LHCN-M2 (cell line): ENCODE measurements at regions not wholly inside any gene's neighbourhood (a gene's known extent, or its start where the extent isn't known, plus 50 kb on each side); places are given as distances from the start of the nearest gene placed in this dataset.
A peak's percentile ranks its signal among the peaks of the same experiment; 100 is the strongest.

ENCODE experiments used
- DNase-seq: peaks from one replicate; pipeline ENCODE4 v3.0.0-alpha.2; 2012; ENCODE audit warnings: low read depth

- no peak for DNase-seq
These were observed 155.0 kb upstream of the ANK2 start for GRCh38 chr4:112894480-112894879.

GRCh38 chr4:112894951-112895350 is 154.5 kb upstream of the ANK2 start:
- no peak for DNase-seq

DNA sequence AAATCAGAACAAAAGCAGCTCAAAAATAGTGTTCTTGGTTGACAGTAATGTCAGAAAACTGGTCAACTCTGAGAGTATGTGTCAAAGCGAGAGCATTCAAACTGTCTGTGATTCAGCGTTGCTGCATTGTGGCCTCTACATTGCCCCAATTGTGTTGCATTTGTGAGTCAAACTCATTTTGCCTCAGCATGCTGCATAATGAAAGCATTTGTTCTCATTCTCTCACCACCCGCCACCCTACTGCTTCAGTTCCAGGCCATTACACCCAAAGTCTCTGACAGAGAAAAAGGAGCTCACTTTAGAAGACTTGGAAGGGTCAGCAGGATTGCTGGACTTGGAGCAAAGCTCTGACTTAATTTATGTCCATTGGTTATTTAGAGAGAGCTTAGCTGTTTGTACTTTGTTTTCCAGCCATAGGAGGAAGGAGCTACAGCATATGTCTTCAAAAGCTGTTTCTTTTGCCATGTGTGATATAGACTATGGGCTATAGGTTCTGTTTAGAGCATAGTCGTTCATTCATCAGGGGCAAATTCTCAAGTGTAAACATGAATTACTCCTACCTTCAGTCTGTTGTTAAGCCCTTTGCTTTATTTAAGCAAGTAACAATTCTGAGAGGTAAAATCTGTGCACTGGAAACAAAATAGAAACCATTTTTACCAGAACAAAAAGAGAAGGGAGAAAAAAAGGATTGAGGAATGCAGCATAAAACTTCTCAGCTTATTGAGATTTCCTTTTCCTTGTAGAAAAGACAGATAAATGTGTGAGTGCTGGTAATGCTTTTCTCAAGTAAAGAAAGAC is 153.4 kb upstream of the ANK2 start:
- DNase-seq = no peak

DNA sequence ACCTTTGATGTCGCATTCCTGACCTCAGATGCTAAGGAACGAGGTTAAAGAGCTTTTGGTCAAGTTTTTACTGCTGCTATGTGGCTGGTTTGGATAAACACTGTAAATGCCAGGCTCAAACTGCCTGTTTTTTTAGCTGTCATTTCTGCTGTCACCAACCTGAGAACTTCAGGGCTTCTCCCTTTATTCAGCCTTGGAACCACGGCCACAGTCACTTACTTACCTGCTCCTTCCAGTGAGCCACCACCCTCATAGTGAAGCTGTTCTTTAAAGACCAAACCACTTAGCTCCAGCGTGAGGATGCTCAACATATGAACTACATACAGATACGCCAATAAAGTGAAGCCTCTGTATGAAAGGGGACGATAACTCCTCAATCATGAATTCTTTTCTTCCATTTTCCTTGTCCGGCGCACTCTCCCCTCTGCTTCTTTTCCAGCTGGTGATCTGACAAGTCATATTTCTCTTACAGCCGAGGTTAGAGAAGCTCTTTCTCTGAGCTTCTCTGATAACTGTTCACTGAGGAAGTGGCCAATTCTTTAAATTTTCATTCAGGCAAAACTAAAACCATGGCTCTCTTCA is 152.8 kb upstream of the ANK2 start:
- DNase-seq = no peak

DNA sequence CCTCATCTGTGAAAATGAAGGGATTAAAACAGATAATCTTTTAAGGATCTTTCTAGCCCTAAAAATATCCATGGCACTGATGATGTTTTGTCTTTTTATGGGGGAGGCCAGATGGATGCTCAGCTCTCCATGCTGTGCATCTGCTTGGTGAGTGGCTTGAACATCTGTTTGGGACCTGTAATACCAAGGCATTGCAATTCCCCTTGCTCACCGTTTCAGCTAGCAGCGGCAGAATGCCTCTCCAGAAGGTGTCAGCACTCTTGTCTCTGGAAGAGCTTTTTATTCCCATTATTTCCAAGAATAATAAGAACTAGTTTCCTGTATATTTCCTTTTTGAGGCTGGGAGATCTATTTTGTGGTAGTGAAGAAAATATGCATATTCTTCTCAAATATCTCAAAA is 151.9 kb upstream of the ANK2 start:
- peak; percentile 49 for DNase-seq

GRCh38 chr4:112898357-112899141 is 150.9 kb upstream of the ANK2 start:
- peak; percentile 15 for DNase-seq

DNA sequence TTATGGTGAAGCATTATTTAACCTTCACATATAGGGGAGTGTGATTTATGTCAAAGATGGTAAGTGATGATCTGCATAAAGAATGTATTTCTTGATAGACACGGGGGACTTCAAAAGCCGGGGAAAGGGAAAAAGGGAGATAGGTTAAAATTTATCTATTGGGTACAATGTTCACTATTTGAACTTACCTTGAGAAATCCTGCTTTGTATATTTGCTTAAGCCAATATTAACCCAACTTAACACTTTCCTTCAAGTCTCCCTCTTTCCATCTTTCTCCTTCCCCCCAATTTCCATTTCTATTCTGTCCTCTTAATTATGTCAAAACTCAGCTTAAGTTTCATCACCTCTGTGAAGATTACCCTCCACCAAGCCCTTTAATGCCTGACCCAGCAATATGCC is 149.0 kb upstream of the ANK2 start:
- no peak for DNase-seq

GRCh38 chr4:112901962-112902411 is 147.5 kb upstream of the ANK2 start:
- no peak for DNase-seq

- peak; percentile 26 for DNase-seq
These were observed 143.7 kb upstream of the ANK2 start for GRCh38 chr4:112905728-112906127.

DNA sequence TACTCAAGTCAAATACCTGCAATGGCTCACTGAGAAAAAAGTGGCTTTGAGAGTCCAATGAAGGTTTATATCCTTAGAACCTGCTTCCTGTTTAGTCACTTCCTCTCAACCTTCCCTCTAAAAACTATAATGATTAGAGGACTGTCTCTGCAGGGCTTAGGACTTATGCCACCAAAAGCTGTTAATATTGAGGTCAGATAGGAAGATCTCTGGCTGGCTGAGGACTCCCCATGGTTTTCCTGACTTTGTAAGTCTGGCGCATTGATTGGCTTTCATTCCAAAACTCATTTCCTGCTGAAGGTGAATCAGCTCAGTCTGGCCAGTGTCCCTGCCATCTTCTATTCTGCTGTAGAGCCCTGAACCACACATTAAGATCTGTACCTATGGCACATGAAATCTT is 140.9 kb upstream of the ANK2 start:
- DNase-seq = no peak

DNA sequence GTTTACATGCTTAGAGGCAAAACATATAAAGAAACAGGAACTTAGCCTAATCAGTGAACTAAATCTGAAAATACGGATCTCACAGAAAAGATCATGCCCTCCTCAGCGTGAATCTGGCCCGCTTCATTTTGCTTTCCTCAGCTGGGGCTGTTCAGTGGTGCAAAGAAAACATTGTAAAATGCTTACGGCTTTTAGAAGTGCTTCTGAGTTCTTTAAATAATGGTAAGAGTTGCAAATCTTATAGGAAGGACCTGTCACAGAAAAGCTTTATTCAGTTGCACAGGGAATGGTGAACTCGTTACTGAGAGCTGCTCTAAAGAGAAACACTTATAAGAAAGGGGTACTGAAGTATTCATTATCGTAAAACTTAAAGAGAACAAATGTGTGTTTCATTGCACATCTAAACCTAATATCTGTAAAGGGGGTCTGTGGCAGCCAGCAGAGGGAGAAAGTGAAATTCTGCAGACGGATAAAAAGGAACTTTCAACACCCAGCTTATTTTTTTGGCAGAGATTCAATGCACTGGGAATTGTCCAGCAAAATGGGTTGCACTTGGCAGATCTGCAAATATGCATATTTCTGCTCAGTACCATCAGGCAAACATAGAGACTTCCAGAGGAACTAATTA is 139.2 kb upstream of the ANK2 start:
- peak; percentile 36 for DNase-seq

DNA sequence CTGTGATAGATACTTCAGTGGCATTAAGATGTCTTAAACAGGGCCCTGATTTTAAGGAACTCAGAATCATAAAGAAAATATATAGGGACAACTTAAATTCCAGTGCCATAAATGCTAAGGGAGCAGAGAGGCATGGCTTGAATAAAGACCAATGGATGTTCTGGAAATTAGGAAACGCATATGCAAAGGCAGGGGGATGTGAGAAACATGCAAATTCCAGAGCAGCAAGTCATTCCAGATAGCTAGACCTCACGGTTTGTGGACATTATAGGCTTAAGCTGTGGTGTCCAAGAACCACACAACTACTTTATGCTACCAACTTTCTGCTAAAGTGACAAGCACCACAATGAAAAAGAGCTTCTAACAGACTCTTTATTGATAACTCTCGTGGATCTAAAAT is 132.6 kb upstream of the ANK2 start:
- peak; percentile 62 for DNase-seq

DNA sequence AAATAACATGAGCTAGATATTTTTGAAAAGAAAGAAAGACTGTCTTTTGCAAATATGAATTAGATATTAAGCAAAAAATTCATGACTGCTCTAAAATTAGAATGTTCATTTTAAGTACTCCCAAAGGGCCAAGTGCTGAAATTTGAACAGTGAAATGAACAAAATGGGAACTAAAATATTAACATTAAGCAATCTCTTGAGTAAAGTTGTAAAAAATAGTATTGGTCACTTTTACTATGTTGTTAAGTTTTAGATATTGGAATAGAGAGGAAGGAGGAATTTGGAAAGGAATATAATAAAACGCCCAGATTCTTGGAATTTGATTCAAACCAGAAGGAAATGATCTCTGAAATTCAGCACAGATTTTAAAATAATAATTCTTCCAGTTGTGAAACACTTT is 125.9 kb upstream of the ANK2 start:
- no peak for DNase-seq

GRCh38 chr4:112926819-112927218 is 122.6 kb upstream of the ANK2 start:
- DNase-seq = no peak

DNA sequence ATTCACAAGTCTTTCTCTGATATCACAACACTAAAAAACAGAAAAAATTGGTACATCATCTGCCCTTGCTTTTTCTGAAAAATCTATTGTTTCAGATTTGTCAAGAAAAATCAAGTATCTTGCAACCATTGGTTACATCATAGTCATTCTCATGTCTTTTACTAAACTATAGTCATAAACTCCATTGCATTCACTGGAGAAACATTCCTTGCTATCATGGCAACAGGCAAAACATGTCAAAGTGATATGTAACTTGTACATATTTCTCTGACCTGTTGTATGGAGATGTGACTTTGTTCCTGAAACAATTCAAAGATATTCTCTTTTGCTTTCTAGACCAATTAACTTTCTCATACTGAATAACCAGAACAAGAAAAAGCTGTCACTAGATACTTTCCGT is 121.9 kb upstream of the ANK2 start:
- peak; percentile 14 for DNase-seq

GRCh38 chr4:112931001-112931400 is 118.5 kb upstream of the ANK2 start:
- no peak for DNase-seq

DNA sequence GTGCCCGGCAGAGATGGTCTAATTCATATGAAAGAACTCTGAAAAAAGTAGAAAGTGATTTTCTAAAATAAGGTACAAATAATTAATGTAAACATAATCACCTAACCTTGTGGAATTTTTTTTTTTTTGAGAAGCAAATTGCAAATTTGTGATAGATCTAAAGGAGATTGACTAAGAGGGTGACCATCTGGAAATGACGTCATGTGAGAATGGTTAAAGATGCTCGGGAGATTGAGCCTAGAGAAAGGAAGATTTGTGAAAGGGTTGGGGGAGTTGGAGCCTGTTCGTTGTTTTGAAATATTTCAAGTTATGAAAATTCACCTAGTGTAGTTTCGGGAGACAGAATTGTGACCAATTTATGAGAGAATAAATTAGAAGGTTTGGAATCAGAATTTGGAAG is 115.7 kb upstream of the ANK2 start:
- no peak for DNase-seq

DNA sequence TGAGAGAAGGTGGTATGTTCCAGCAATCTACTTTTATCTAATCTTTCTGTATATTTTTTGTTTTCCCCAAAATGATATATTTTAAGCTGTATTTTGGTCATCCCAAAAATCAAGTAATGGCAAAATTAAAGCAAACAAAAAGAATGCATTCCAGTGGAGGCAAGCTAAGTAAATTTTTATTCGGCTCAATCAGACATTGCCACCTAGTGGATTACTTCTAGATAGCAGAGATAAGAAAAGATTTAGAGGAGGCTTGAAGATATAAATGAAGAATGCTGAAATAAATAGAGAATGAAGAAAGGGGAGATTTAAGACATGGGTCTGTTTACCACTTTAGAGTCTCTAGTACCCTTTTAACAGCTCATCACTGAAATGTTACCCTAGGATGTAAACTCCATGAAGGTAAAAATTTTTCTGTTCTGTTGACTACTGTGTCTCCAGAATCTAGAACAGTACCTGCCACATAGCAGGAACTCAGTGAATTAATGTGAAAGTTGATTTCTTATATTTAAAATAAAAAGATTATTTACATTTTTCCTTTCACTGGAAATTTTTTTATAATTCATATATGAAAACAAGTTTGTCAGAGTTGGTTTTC is 110.9 kb upstream of the ANK2 start:
- peak; percentile 57 for DNase-seq

GRCh38 chr4:112939901-112940300 is 109.6 kb upstream of the ANK2 start:
- DNase-seq = no peak

- no peak for DNase-seq
These were observed 109.1 kb upstream of the ANK2 start for GRCh38 chr4:112940336-112940735.

GRCh38 chr4:112942077-112942476 is 107.4 kb upstream of the ANK2 start:
- no peak for DNase-seq

DNA sequence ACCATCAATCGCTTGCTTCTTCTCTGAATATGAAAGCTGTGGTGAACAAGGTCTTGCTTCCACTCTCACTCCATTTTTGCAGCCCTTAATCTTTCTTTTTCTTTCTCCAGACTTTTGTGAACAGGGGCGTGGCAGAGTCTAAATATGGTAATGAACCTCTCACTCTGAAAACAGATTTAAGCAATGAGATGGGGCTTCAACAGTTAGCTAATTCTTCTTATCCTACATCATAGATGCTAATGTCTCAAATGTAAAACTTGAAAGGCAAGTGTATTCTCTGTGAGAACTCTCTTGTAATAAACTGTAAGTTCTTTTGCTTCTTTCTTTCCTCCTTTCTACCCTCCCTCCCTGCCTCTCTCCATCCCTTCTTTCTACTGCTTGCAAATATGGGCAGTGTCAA is 106.5 kb upstream of the ANK2 start:
- no peak for DNase-seq
